H1 (cell line): ENCODE measurements at regions not wholly inside any gene's neighbourhood (a gene's known extent, or its start where the extent isn't known, plus 50 kb on each side); places are given as distances from the start of the nearest gene placed in this dataset.
"Not testable (repeated sequence)": the region's sequence is repeated elsewhere in the genome, so short reads cannot be mapped to it uniquely, and the experiment has no call there.

Experiments
- CTCF ChIA-PET: fragments of 300-600 bp; sonication (Branson Sonifier 250); formaldehyde crosslinking; loops from one replicate; lab custom pipeline; 2021; ENCODE audit not compliant: partially characterized antibody; lab: Charles Lee
- POLR2A ChIA-PET: fragments of 300-600 bp; sonication (Branson Sonifier 250); formaldehyde crosslinking; loops from one replicate; lab custom pipeline; 2021; ENCODE audit warnings: inconsistent platforms; ENCODE audit not compliant: partially characterized antibody; lab: Charles Lee
- DNase-seq, 2 experiments: peaks; one replicate each; pipeline versions ENCODE4 v3.0.0 to v3.0.0-alpha.2; 2010 to 2022; ENCODE audit warnings: low spot score in 2 of 2, low read depth in 1 of 2, mixed read lengths in 1 of 2
- FAIRE-seq: peaks from 2 replicates; lab custom pipeline; 2011; peaks lifted over from hg19 to GRCh38; lab: Jason Lieb, UNC
- H2AFZ ChIP-seq: 2 replicates; pipeline ENCODE4 v1.8.1; 2012; ENCODE audit warnings: low read length, inconsistent platforms
- H2AK5ac ChIP-seq: 2 replicates; pipeline ENCODE4 v1.6.1; 2013; ENCODE audit warnings: low read depth, low read length
- H2BK120ac ChIP-seq: replicated peaks from 2 replicates; pipeline ENCODE3; 2013; ENCODE audit warnings: low read depth, low read length, inconsistent platforms
- H2BK12ac ChIP-seq: 2 replicates; pipeline ENCODE4 v1.6.1; 2013; ENCODE audit warnings: low read depth, low read length
- H2BK15ac ChIP-seq: 2 replicates; pipeline ENCODE4 v1.6.1; 2013; ENCODE audit warnings: low read length
- H2BK20ac ChIP-seq: 2 replicates; pipeline ENCODE4 v1.6.1; 2013; ENCODE audit warnings: low read length
- H2BK5ac ChIP-seq: 2 replicates; pipeline ENCODE4 v1.6.1; 2013; ENCODE audit warnings: low read depth, low read length
- H3K14ac ChIP-seq: 2 replicates; pipeline ENCODE4 v1.6.1; 2013; ENCODE audit warnings: inconsistent platforms; ENCODE audit not compliant: insufficient read length
- H3K18ac ChIP-seq: 2 replicates; pipeline ENCODE4 v1.6.1; 2013; ENCODE audit warnings: low read length; ENCODE audit errors: extremely low read depth
- H3K23ac ChIP-seq: 2 replicates; pipeline ENCODE4 v1.6.1; 2013; ENCODE audit warnings: inconsistent platforms; ENCODE audit not compliant: insufficient read length
- H3K23me2 ChIP-seq: 2 replicates; pipeline ENCODE4 v1.6.1; 2013; ENCODE audit warnings: low read depth, low read length
- H3K27ac ChIP-seq: 2 replicates; pipeline ENCODE4 v1.6.1; 2011; ENCODE audit warnings: low read depth, low read length, inconsistent platforms
- H3K27me3 ChIP-seq, 4 experiments: replicated peaks in 1 of 4; 1 replicate in 1 of 4; 2 replicates in 3 of 4; pipeline versions ENCODE4 v1.6.1 to v1.8.1; 2011 to 2013; ENCODE audit warnings: low read length in 3 of 4, mild to moderate bottlenecking in 3 of 4, inconsistent platforms in 2 of 4, mixed read lengths in 2 of 4, moderate library complexity in 1 of 4; ENCODE audit not compliant: control insufficient read depth in 3 of 4, insufficient read depth in 3 of 4; ENCODE audit errors: extremely low read depth in 1 of 4
- H3K36me3 ChIP-seq, 4 experiments: 2 replicates each; pipeline versions ENCODE4 v1.6.1 to v1.8.1; 2011 to 2013; ENCODE audit warnings: mild to moderate bottlenecking in 4 of 4, low read length in 3 of 4, moderate library complexity in 2 of 4, control low read depth in 1 of 4, inconsistent platforms in 1 of 4; ENCODE audit not compliant: insufficient read depth in 4 of 4, control insufficient read depth in 2 of 4
- H3K4ac ChIP-seq: replicated peaks from 2 replicates; pipeline ENCODE3; 2013; ENCODE audit warnings: low read length, low read depth, mixed read lengths, inconsistent platforms; ENCODE audit not compliant: insufficient read length
- H3K4me1 ChIP-seq, 4 experiments: replicated peaks in 1 of 4; 1 replicate in 1 of 4; 2 replicates in 3 of 4; pipeline versions ENCODE4 v1.6.1 to v1.8.1; 2011 to 2013; ENCODE audit warnings: low read length in 3 of 4, inconsistent platforms in 2 of 4, mixed read lengths in 1 of 4; ENCODE audit not compliant: insufficient read depth in 4 of 4, control insufficient read depth in 3 of 4
- H3K4me2 ChIP-seq, 2 experiments: 2 replicates each; pipeline versions ENCODE4 v1.6.1 to v1.8.1; 2011 to 2013; ENCODE audit warnings: low read depth in 2 of 2, low read length in 2 of 2, control low read depth in 1 of 2, inconsistent platforms in 1 of 2, mild to moderate bottlenecking in 1 of 2; ENCODE audit not compliant: insufficient read depth in 1 of 2
- H3K4me3 ChIP-seq, 4 experiments: fragments of 200-600, 300-600 bp in 1 of 4; sonication (generic), shearing (Covaris generic), sonication (Bioruptor Twin) in 1 of 4; 2 replicates each; pipeline versions ENCODE4 v1.5.1 to v1.8.1; 2011 to 2016; ENCODE audit warnings: low read length in 4 of 4, low read depth in 3 of 4, control low read depth in 2 of 4, inconsistent platforms in 2 of 4, mild to moderate bottlenecking in 2 of 4, mixed read lengths in 1 of 4, moderate library complexity in 1 of 4; ENCODE audit not compliant: insufficient read depth in 2 of 4; ENCODE audit errors: extremely low read depth in 1 of 4
- H3K56ac ChIP-seq: replicated peaks from 2 replicates; pipeline ENCODE3; 2013; ENCODE audit warnings: low read depth, mild to moderate bottlenecking, mixed read lengths, low read length, inconsistent platforms; ENCODE audit not compliant: insufficient read length
- H3K79me1 ChIP-seq: 2 replicates; pipeline ENCODE4 v1.6.1; 2013; ENCODE audit warnings: low read depth, low read length, control low read depth
- H3K79me2 ChIP-seq, 2 experiments: 2 replicates each; pipeline versions ENCODE4 v1.6.1 to v1.8.1; 2012 to 2013; ENCODE audit warnings: low read length in 2 of 2, mild to moderate bottlenecking in 2 of 2, inconsistent platforms in 1 of 2; ENCODE audit not compliant: insufficient read depth in 2 of 2, control insufficient read depth in 1 of 2
- H3K9ac ChIP-seq, 4 experiments: replicated peaks in 1 of 4; 1 replicate in 1 of 4; 2 replicates in 3 of 4; pipeline versions ENCODE4 v1.6.1 to v1.8.1; 2011 to 2013; ENCODE audit warnings: low read depth in 3 of 4, low read length in 3 of 4, control low read depth in 2 of 4, mild to moderate bottlenecking in 2 of 4, moderate library complexity in 2 of 4, inconsistent platforms in 1 of 4; ENCODE audit errors: extremely low read depth in 1 of 4
- H3K9me3 ChIP-seq, 2 experiments: 2 replicates each; pipeline versions ENCODE4 v1.6.1 to v1.8.1; 2012 to 2013; ENCODE audit warnings: mild to moderate bottlenecking in 2 of 2, moderate library complexity in 2 of 2, control low read depth in 1 of 2, inconsistent platforms in 1 of 2, low read depth in 1 of 2, low read length in 1 of 2, mixed read lengths in 1 of 2; ENCODE audit not compliant: insufficient read depth in 2 of 2
- H4K20me1 ChIP-seq, 2 experiments: replicated peaks in 1 of 2; 2 replicates each; pipeline versions ENCODE3 to v1.8.1; 2011 to 2013; ENCODE audit warnings: inconsistent platforms in 2 of 2, low read length in 2 of 2, mild to moderate bottlenecking in 1 of 2; ENCODE audit not compliant: insufficient read depth in 2 of 2, control insufficient read depth in 1 of 2
- H4K5ac ChIP-seq: 2 replicates; pipeline ENCODE4 v1.6.1; 2013; ENCODE audit warnings: low read length, low read depth, mixed read lengths, inconsistent platforms; ENCODE audit not compliant: insufficient read length
- H4K8ac ChIP-seq: 2 replicates; pipeline ENCODE4 v1.8.0; 2013; ENCODE audit warnings: mild to moderate bottlenecking, moderate library complexity, low read length, inconsistent platforms; ENCODE audit not compliant: insufficient read depth; ENCODE audit errors: extremely low read depth
- H4K91ac ChIP-seq: replicated peaks from 2 replicates; pipeline ENCODE3; 2013; ENCODE audit warnings: low read length, mixed read lengths, inconsistent platforms; ENCODE audit not compliant: insufficient read length
- WGBS, 2 experiments: shearing (Covaris generic) in 1 of 2; methylation state at CpG; one replicate each; pipeline versions ENCODE4 v1.1.6 to v1.1.7; 2013 to 2015; ENCODE audit warnings: low lambda C conversion rate in 2 of 2, mixed read lengths in 2 of 2, inconsistent platforms in 1 of 2, low coverage in 1 of 2, missing lambda C conversion rate in 1 of 2; ENCODE audit not compliant: insufficient replicate concordance in 2 of 2, insufficient coverage in 1 of 2, insufficient read length in 1 of 2; ENCODE audit errors: extremely low coverage in 1 of 2, missing lambda C conversion rate in 1 of 2; 5-methylcytosine and 5-hydroxymethylcytosine counted together

DNA sequence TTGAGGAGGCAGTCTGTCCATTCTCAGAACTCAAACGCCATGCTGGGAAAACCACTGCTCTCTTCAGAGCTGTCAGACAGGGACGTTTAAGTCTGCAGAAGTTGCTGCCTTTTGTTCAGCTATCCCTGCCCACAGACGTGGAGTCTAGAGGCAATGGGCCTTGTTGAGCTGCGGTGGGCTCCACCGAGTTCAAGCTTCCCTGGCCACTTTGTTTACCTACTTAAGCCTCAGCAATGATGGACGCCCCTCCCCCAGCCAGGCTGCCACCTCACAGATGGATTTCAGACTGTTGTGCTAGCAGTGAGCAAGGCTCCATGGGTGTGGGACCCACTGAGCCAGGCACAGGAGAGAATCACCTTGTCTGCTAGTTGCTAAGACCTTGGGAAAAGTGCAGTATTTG lies 375.1 kb downstream of the ZNF33B start:
- H2AK5ac ChIP-seq, H3K79me1 ChIP-seq, POLR2A ChIA-PET, H3K36me3 ChIP-seq, H3K56ac ChIP-seq, H4K5ac ChIP-seq, H2BK120ac ChIP-seq, H3K79me2 ChIP-seq, FAIRE-seq, H2BK15ac ChIP-seq, H3K9me3 ChIP-seq, H2BK20ac ChIP-seq, H3K9ac ChIP-seq, H3K27ac ChIP-seq, H3K4ac ChIP-seq, H2AFZ ChIP-seq, H4K91ac ChIP-seq, H3K14ac ChIP-seq, H2BK5ac ChIP-seq, H3K4me3 ChIP-seq, H4K20me1 ChIP-seq, CTCF ChIA-PET, H4K8ac ChIP-seq, H3K23me2 ChIP-seq, H2BK12ac ChIP-seq, H3K4me1 ChIP-seq, H3K18ac ChIP-seq, DNase-seq, H3K4me2 ChIP-seq, H3K27me3 ChIP-seq, H3K23ac ChIP-seq: not testable (repeated sequence)
- WGBS, 2 experiments, result 53% methylated on average over 5 of the region's 6 CpGs; no CpG with 5 or more reads in 1 of the 2 experiments

DNA sequence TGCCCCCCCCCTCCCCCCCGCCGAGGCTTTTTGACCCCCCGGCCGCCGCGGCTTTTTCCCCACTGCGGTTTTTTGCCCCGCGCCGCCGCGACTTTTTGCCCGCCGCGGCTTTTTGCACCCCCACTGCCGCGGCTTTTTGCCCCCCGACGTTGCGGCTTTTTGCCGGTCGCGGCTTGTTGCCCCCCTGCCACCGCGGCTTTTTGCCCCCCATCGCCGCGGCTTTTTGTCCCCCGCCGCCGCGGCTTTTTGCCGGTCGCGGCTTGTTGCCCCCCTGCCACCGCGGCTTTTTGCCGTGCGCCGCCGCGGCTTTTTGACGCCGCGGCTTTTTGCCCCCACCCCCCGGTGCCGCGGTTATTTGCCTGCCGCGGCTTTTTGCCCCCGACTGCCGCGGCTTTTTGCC lies 395.4 kb downstream of the ZNF33B start:
- H2BK5ac ChIP-seq, H2AFZ ChIP-seq, H3K36me3 ChIP-seq, H3K79me1 ChIP-seq, H3K27ac ChIP-seq, H3K23ac ChIP-seq, H3K27me3 ChIP-seq, H4K20me1 ChIP-seq, H3K4me1 ChIP-seq, H3K14ac ChIP-seq, H4K8ac ChIP-seq, H4K91ac ChIP-seq, POLR2A ChIA-PET, DNase-seq, H3K23me2 ChIP-seq, H2BK15ac ChIP-seq, H4K5ac ChIP-seq, H3K56ac ChIP-seq, H3K18ac ChIP-seq, FAIRE-seq, H2BK20ac ChIP-seq, H3K4me2 ChIP-seq, H3K4ac ChIP-seq, H3K9ac ChIP-seq, H2BK120ac ChIP-seq, H2BK12ac ChIP-seq, CTCF ChIA-PET, H2AK5ac ChIP-seq, H3K4me3 ChIP-seq, H3K79me2 ChIP-seq: not testable (repeated sequence)
- whole genome bisulfite sequencing, 2 experiments, result no CpG with 5 or more reads among the region's 53 CpGs
- H3K9me3 ChIP-seq, result peaks cover 0 to 24% of the 10 kb centered on the region in 2 experiments; a peak in 2 of 4 replicates
